Endothelial cell of umbilical vein (primary cell): ENCODE measurements at regions not wholly inside any gene's neighbourhood (a gene's known extent, or its start where the extent isn't known, plus 50 kb on each side); places are given as distances from the start of the nearest gene placed in this dataset.

Source experiments
- BruUV-seq: library from RNA; stranded (reverse); fragments of 400-500 nt; replicated peaks from 2 replicates; lab custom pipeline; 2021; lab: Mats Ljungman, UMichigan
- CTCF ChIA-PET: fragments of 300-600, 350-600 bp; sonication (Branson Sonifier 250); formaldehyde crosslinking; loops from one replicate; lab custom pipeline; 2021; ENCODE audit warnings: antibody characterized with exemption, inconsistent platforms; lab: Charles Lee
- POLR2A ChIA-PET: fragments of 300-600, 350-600 bp; sonication (Branson Sonifier 250); formaldehyde crosslinking; loops from one replicate; lab custom pipeline; 2021; ENCODE audit warnings: antibody characterized with exemption, inconsistent platforms; lab: Charles Lee
- DNase-seq: peaks from one replicate; pipeline ENCODE4 v3.0.0-alpha.2; 2011; ENCODE audit warnings: low read depth, low spot score
- FAIRE-seq: peaks from 2 replicates; lab custom pipeline; 2011; peaks lifted over from hg19 to GRCh38; lab: Jason Lieb, UNC
- H2AFZ ChIP-seq: 2 replicates; pipeline ENCODE4 v1.6.0; 2012; ENCODE audit warnings: low read depth, low read length, control low read depth, inconsistent platforms
- H3K27ac ChIP-seq: 2 replicates; pipeline ENCODE4 v1.5.1; 2011; ENCODE audit warnings: low read depth, mild to moderate bottlenecking, control low read depth, low read length, moderate library complexity; ENCODE audit not compliant: insufficient read depth
- H3K27me3 ChIP-seq, 2 experiments: 2 replicates each; pipeline versions ENCODE4 v1.6.0 to v1.6.1; 2011; ENCODE audit warnings: low read length in 2 of 2, mixed read lengths in 1 of 2; ENCODE audit not compliant: control insufficient read depth in 2 of 2, insufficient read depth in 2 of 2
- H3K36me3 ChIP-seq, 2 experiments: 2 replicates in 1 of 2; 3 replicates in 1 of 2; pipeline ENCODE4 v1.5.1; 2011; ENCODE audit warnings: low read length in 2 of 2, mild to moderate bottlenecking in 1 of 2, moderate library complexity in 1 of 2; ENCODE audit not compliant: control insufficient read depth in 2 of 2, insufficient read depth in 2 of 2; ENCODE audit errors: extremely low read depth in 1 of 2
- H3K4me1 ChIP-seq: 3 replicates; pipeline ENCODE4 v1.5.1; 2011; ENCODE audit warnings: mild to moderate bottlenecking, low read length; ENCODE audit not compliant: control insufficient read depth, insufficient read depth; ENCODE audit errors: extremely low read depth
- H3K4me2 ChIP-seq: 2 replicates; pipeline ENCODE4 v1.6.1; 2011; ENCODE audit warnings: low read length, control low read depth, mixed read lengths; ENCODE audit not compliant: insufficient read depth
- H3K4me3 ChIP-seq, 3 experiments: fragments of 200-600 bp in 1 of 3; sonication (generic), shearing (Covaris generic) in 1 of 3; replicated peaks in 1 of 3; 2 replicates each; pipeline ENCODE4 v1.5.1; 2011 to 2016; ENCODE audit warnings: control low read depth in 3 of 3, low read length in 3 of 3, mild to moderate bottlenecking in 2 of 3, inconsistent platforms in 1 of 3, low read depth in 1 of 3, moderate library complexity in 1 of 3; ENCODE audit not compliant: insufficient read depth in 1 of 3
- H3K79me2 ChIP-seq: 2 replicates; pipeline ENCODE4 v1.6.0; 2012; ENCODE audit warnings: low read length, inconsistent platforms; ENCODE audit not compliant: control insufficient read depth, insufficient read depth
- H3K9ac ChIP-seq: replicated peaks from 2 replicates; pipeline ENCODE3; 2011; ENCODE audit warnings: low read length, control low read depth; ENCODE audit not compliant: insufficient read depth; ENCODE audit errors: extremely low read depth
- H3K9me1 ChIP-seq: replicated peaks from 3 replicates; pipeline ENCODE4 v1.6.0; 2011; ENCODE audit warnings: mild to moderate bottlenecking, low read length; ENCODE audit not compliant: control insufficient read depth, insufficient read depth; ENCODE audit errors: extremely low read depth
- H3K9me3 ChIP-seq: replicated peaks from 2 replicates; pipeline ENCODE4 v1.5.1; 2012; ENCODE audit warnings: low read length, inconsistent platforms; ENCODE audit not compliant: control insufficient read depth, insufficient read depth
- H4K20me1 ChIP-seq: replicated peaks from 2 replicates; pipeline ENCODE3; 2011; ENCODE audit warnings: mild to moderate bottlenecking, low read length; ENCODE audit not compliant: control insufficient read depth, insufficient read depth; ENCODE audit errors: extremely low read depth
- CTCF ChIP-seq, 2 donors: IDR thresholded peaks; 1 replicate in 1 of 2; 2 replicates in 1 of 2; pipeline ENCODE4 v1.5.1; 2011; ENCODE audit warnings: low read length in 2 of 2, mild to moderate bottlenecking in 2 of 2, moderate library complexity in 2 of 2, control low read depth in 1 of 2, inconsistent platforms in 1 of 2, low read depth in 1 of 2; ENCODE audit not compliant: insufficient read depth in 1 of 2; ENCODE audit errors: extremely low read depth in 1 of 2
- EZH2 ChIP-seq: IDR thresholded peaks from 2 replicates; pipeline ENCODE4 v1.6.1; 2012; ENCODE audit warnings: borderline replicate concordance, low read depth, mild to moderate bottlenecking, moderate library complexity, low read length, inconsistent platforms; ENCODE audit not compliant: severe bottlenecking
- FOS ChIP-seq: IDR thresholded peaks from 2 replicates; pipeline ENCODE4 v1.6.1; 2011; ENCODE audit warnings: mild to moderate bottlenecking, low read length, moderate library complexity, borderline replicate concordance; ENCODE audit not compliant: insufficient read depth
- GATA2 ChIP-seq: IDR thresholded peaks from 2 replicates; pipeline ENCODE4 v1.7.0; 2011; ENCODE audit warnings: low read depth, mild to moderate bottlenecking, moderate library complexity, mixed read lengths, low read length; ENCODE audit not compliant: insufficient read length, insufficient read depth
- JUN ChIP-seq: IDR thresholded peaks from 2 replicates; pipeline ENCODE4 v1.6.1; 2011; ENCODE audit warnings: borderline replicate concordance, low read depth; ENCODE audit not compliant: insufficient read length, insufficient read depth
- MAX ChIP-seq: IDR thresholded peaks from 2 replicates; pipeline ENCODE4 v1.6.1; 2011; ENCODE audit not compliant: insufficient read depth, insufficient read length
- MYC ChIP-seq: IDR thresholded peaks from one replicate; pipeline ENCODE4 v1.6.1; 2011; ENCODE audit warnings: mild to moderate bottlenecking, low read depth, low read length
- POLR2A ChIP-seq: IDR thresholded peaks from 2 replicates; pipeline ENCODE4 v1.6.1; 2012; ENCODE audit warnings: low read depth, mild to moderate bottlenecking, control low read depth, low read length
- POLR2AphosphoS5 ChIP-seq: IDR thresholded peaks from 2 replicates; pipeline ENCODE4 v1.6.1; 2012; ENCODE audit warnings: low read depth, mild to moderate bottlenecking, control low read depth, low read length, moderate library complexity; ENCODE audit not compliant: insufficient read depth
- dilution Hi-C: fragments of 300-500 bp; cut with MboI; formaldehyde crosslinking; loops from one replicate; pipeline ENCODE4 v1.15.0; 2019; ENCODE audit warnings: low sequenced_read_pairs; ENCODE audit not compliant: extremely low pct_ligation_motif_present
- intact Hi-C: fragments of 100-400 bp; cut with micrococcal nuclease; formaldehyde crosslinking; loops from one replicate; pipeline ENCODE4 v1.10.0; 2022

- Histone ChIP-seq H3K27me3 (no peaks in the 10 kb centered on the region), H2AFZ (no peak overlapping the region), H3K79me2 (no peaks in the 10 kb centered on the region), H3K4me2 (no peak overlapping the region), H3K9me1 (no peaks in the 10 kb centered on the region), H3K27ac (no peak overlapping the region), H4K20me1 (no peaks in the 10 kb centered on the region), H3K9me3 (peaks cover 9% of the 10 kb centered on the region), H3K4me1 (no peaks in the 10 kb centered on the region), H3K9ac (no peak overlapping the region), H3K4me3 (no peak overlapping the region), H3K36me3 (no peaks in the 10 kb centered on the region)
- DNase-seq, result no peak
- no peak for FAIRE-seq
- ChIA-PET CTCF (no interaction called here), POLR2A (no interaction called here)
- intact Hi-C loops (no loop called here), dilution Hi-C loops (no loop called here)
- TF ChIP-seq FOS, result no peak
- TF ChIP-seq POLR2A, result no peak
- TF ChIP-seq CTCF (IDR thresholded peaks at IDR 0.05; ENCODE audit: extremely low read depth in 1 of 2, insufficient read depth in 1 of 2, low read depth in 1 of 2, low read length in 2 of 2), result no peak
- no peak for TF ChIP-seq MAX
- TF ChIP-seq JUN, result no peak
- no peak for TF ChIP-seq EZH2
- no peak for TF ChIP-seq GATA2
- no peak for TF ChIP-seq POLR2AphosphoS5
- no peak for TF ChIP-seq MYC
- no TSS peak for BruUV-seq
These were observed 150.7 kb upstream of the SOX1 start for GRCh38 chr13:111916201-111916600.
